ENCODE measurements at regions not wholly inside any gene's neighbourhood (a gene's known extent, or its start where the extent isn't known, plus 50 kb on each side); places are given as distances from the start of the nearest gene placed in this dataset.
A peak's percentile ranks its signal among the peaks of the same experiment; 100 is the strongest.

- Histone ChIP-seq H3K4me3 (ENCODE audit: low read length) (no peak overlapping the region), H3K9ac (ENCODE audit: low read length) (no peak overlapping the region), H3K4me2 (ENCODE audit: low read depth, low read length, poor library complexity, severe bottlenecking) (no peak overlapping the region), H3K36me3 (ENCODE audit: insufficient read depth, low read length) (no peaks in the 10 kb centered on the region), H3K27ac (ENCODE audit: low read length) (no peak overlapping the region), H3K9me3 (ENCODE audit: low read length) (no peaks in the 10 kb centered on the region), H2AFZ (ENCODE audit: low read length) (no peak overlapping the region), H3K79me2 (ENCODE audit: low read length) (no peaks in the 10 kb centered on the region), H4K20me1 (ENCODE audit: insufficient read depth, low read depth, low read length) (no peaks in the 10 kb centered on the region), H3K27me3 (ENCODE audit: low read length) (0 out of 2 replicates have a peak, but pooled peaks cover 4% of the 10 kb centered on the region), H3K4me1 (ENCODE audit: low read length) (peaks cover 3% of the 10 kb centered on the region; the same call in 1 of the 2 replicates), H3K9me2 (replicated peaks; ENCODE audit: insufficient read depth, low read length) (no peaks in the 10 kb centered on the region)
- DNase-seq = no peak
These were observed 300.6 kb downstream of the TLE3 start for GRCh38 chr15:69797051-69797595.

- Histone ChIP-seq H3K36me3 (ENCODE audit: insufficient read depth, low read length) (no peaks in the 10 kb centered on the region), H2AFZ (ENCODE audit: low read length) (no peak overlapping the region), H3K9me2 (replicated peaks; ENCODE audit: insufficient read depth, low read length) (no peaks in the 10 kb centered on the region), H3K9ac (ENCODE audit: low read length) (no peak overlapping the region), H3K9me3 (ENCODE audit: low read length) (no peaks in the 10 kb centered on the region), H3K4me1 (ENCODE audit: low read length) (peaks cover 8% of the 10 kb centered on the region), H3K4me3 (ENCODE audit: low read length) (no peak overlapping the region), H3K79me2 (ENCODE audit: low read length) (no peaks in the 10 kb centered on the region), H3K4me2 (ENCODE audit: low read depth, low read length, poor library complexity, severe bottlenecking) (no peak overlapping the region), H3K27me3 (ENCODE audit: low read length) (0 out of 2 replicates have a peak, but pooled peaks cover under 1% of the 10 kb centered on the region), H3K27ac (ENCODE audit: low read length) (no peak overlapping the region), H4K20me1 (ENCODE audit: insufficient read depth, low read depth, low read length) (no peaks in the 10 kb centered on the region)
- DNase-seq = no peak
These were observed 300.1 kb downstream of the TLE3 start for GRCh38 chr15:69797615-69798014.

GRCh38 chr15:69798481-69799250 lies 299.1 kb downstream of the TLE3 start:
- H3K9ac ChIP-seq (ENCODE audit: low read length) = no peak overlapping the region
- H3K4me2 ChIP-seq (ENCODE audit: low read depth, low read length, poor library complexity, severe bottlenecking) = no peak overlapping the region
- no peak overlapping the region for H3K4me3 ChIP-seq (ENCODE audit: low read length)
- no peaks in the 10 kb centered on the region for H3K79me2 ChIP-seq (ENCODE audit: low read length)
- no peak overlapping the region for H2AFZ ChIP-seq (ENCODE audit: low read length)
- no peaks in the 10 kb centered on the region for H3K36me3 ChIP-seq (ENCODE audit: insufficient read depth, low read length)
- peaks cover 12% of the 10 kb centered on the region for H3K4me1 ChIP-seq (ENCODE audit: low read length)
- DNase-seq = no peak
- H3K27me3 ChIP-seq (ENCODE audit: low read length) = no peaks in the 10 kb centered on the region
- no peaks in the 10 kb centered on the region for H3K9me2 ChIP-seq (replicated peaks; ENCODE audit: insufficient read depth, low read length)
- no peak overlapping the region for H3K27ac ChIP-seq (ENCODE audit: low read length)
- no peaks in the 10 kb centered on the region for H3K9me3 ChIP-seq (ENCODE audit: low read length)
- no peaks in the 10 kb centered on the region for H4K20me1 ChIP-seq (ENCODE audit: insufficient read depth, low read depth, low read length)

- DNase-seq = no peak
- no peak overlapping the region for H2AFZ ChIP-seq (ENCODE audit: low read length)
- H3K27ac ChIP-seq (ENCODE audit: low read length) = no peak overlapping the region
These were observed 296.6 kb downstream of the TLE3 start for GRCh38 chr15:69801144-69801543.

GRCh38 chr15:69802432-69802831 lies 295.3 kb downstream of the TLE3 start:
- Histone ChIP-seq H3K36me3 (ENCODE audit: insufficient read depth, low read length) (no peaks in the 10 kb centered on the region), H2AFZ (ENCODE audit: low read length) (peak overlapping the region; percentile 79), H3K27ac (ENCODE audit: low read length) (no peak overlapping the region), H3K4me3 (ENCODE audit: low read length) (no peak overlapping the region), H3K79me2 (ENCODE audit: low read length) (no peaks in the 10 kb centered on the region), H3K9me2 (replicated peaks; ENCODE audit: insufficient read depth, low read length) (no peaks in the 10 kb centered on the region), H3K4me2 (ENCODE audit: low read depth, low read length, poor library complexity, severe bottlenecking) (no peak overlapping the region), H3K27me3 (ENCODE audit: low read length) (no peaks in the 10 kb centered on the region), H3K4me1 (ENCODE audit: low read length) (peaks cover 12% of the 10 kb centered on the region), H3K9ac (ENCODE audit: low read length) (no peak overlapping the region), H4K20me1 (ENCODE audit: insufficient read depth, low read depth, low read length) (no peaks in the 10 kb centered on the region), H3K9me3 (ENCODE audit: low read length) (no peaks in the 10 kb centered on the region)
- no peak for DNase-seq

More at GRCh38 chr15:69801144-69801543, 296.6 kb downstream of the TLE3 start:
- H3K79me2 ChIP-seq (ENCODE audit: low read length) = no peaks in the 10 kb centered on the region
- peaks cover 12% of the 10 kb centered on the region for H3K4me1 ChIP-seq (ENCODE audit: low read length)
- H3K9ac ChIP-seq (ENCODE audit: low read length) = no peak overlapping the region
- no peaks in the 10 kb centered on the region for H3K9me3 ChIP-seq (ENCODE audit: low read length)
- no peak overlapping the region for H3K4me3 ChIP-seq (ENCODE audit: low read length)
- H4K20me1 ChIP-seq (ENCODE audit: insufficient read depth, low read depth, low read length) = no peaks in the 10 kb centered on the region
- H3K9me2 ChIP-seq (replicated peaks; ENCODE audit: insufficient read depth, low read length) = no peaks in the 10 kb centered on the region
- H3K27me3 ChIP-seq (ENCODE audit: low read length) = no peaks in the 10 kb centered on the region
- no peaks in the 10 kb centered on the region for H3K36me3 ChIP-seq (ENCODE audit: insufficient read depth, low read length)
- H3K4me2 ChIP-seq (ENCODE audit: low read depth, low read length, poor library complexity, severe bottlenecking) = no peak overlapping the region

GRCh38 chr15:69804786-69805185 lies 292.9 kb downstream of the TLE3 start:
- Histone ChIP-seq H3K9me3 (ENCODE audit: low read length) (no peaks in the 10 kb centered on the region), H3K9ac (ENCODE audit: low read length) (no peak overlapping the region), H4K20me1 (ENCODE audit: insufficient read depth, low read depth, low read length) (no peaks in the 10 kb centered on the region), H3K4me2 (ENCODE audit: low read depth, low read length, poor library complexity, severe bottlenecking) (no peak overlapping the region), H3K79me2 (ENCODE audit: low read length) (no peaks in the 10 kb centered on the region), H3K4me1 (ENCODE audit: low read length) (peaks cover 12% of the 10 kb centered on the region), H3K4me3 (ENCODE audit: low read length) (no peak overlapping the region), H3K27me3 (ENCODE audit: low read length) (no peaks in the 10 kb centered on the region), H2AFZ (ENCODE audit: low read length) (no peak overlapping the region), H3K9me2 (replicated peaks; ENCODE audit: insufficient read depth, low read length) (no peaks in the 10 kb centered on the region), H3K27ac (ENCODE audit: low read length) (no peak overlapping the region), H3K36me3 (ENCODE audit: insufficient read depth, low read length) (no peaks in the 10 kb centered on the region)
- DNase-seq = no peak

- DNase-seq = no peak
- Histone ChIP-seq H3K4me2 (ENCODE audit: low read depth, low read length, poor library complexity, severe bottlenecking) (no peak overlapping the region), H3K9ac (ENCODE audit: low read length) (no peak overlapping the region), H3K27me3 (ENCODE audit: low read length) (no peaks in the 10 kb centered on the region), H3K9me3 (ENCODE audit: low read length) (no peaks in the 10 kb centered on the region), H3K36me3 (ENCODE audit: insufficient read depth, low read length) (no peaks in the 10 kb centered on the region), H3K4me1 (ENCODE audit: low read length) (peaks cover 12% of the 10 kb centered on the region), H4K20me1 (ENCODE audit: insufficient read depth, low read depth, low read length) (no peaks in the 10 kb centered on the region), H3K27ac (ENCODE audit: low read length) (no peak overlapping the region), H3K4me3 (ENCODE audit: low read length) (no peak overlapping the region), H3K9me2 (replicated peaks; ENCODE audit: insufficient read depth, low read length) (no peaks in the 10 kb centered on the region), H2AFZ (ENCODE audit: low read length) (no peak overlapping the region), H3K79me2 (ENCODE audit: low read length) (no peaks in the 10 kb centered on the region)
These were observed 292.3 kb downstream of the TLE3 start for GRCh38 chr15:69805248-69805953.

GRCh38 chr15:69806287-69806915 lies 291.3 kb downstream of the TLE3 start:
- Histone ChIP-seq H2AFZ (ENCODE audit: low read length) (no peak overlapping the region), H3K9me3 (ENCODE audit: low read length) (no peaks in the 10 kb centered on the region), H3K9ac (ENCODE audit: low read length) (no peak overlapping the region), H3K79me2 (ENCODE audit: low read length) (no peaks in the 10 kb centered on the region), H3K27me3 (ENCODE audit: low read length) (no peaks in the 10 kb centered on the region), H4K20me1 (ENCODE audit: insufficient read depth, low read depth, low read length) (no peaks in the 10 kb centered on the region), H3K4me2 (ENCODE audit: low read depth, low read length, poor library complexity, severe bottlenecking) (no peak overlapping the region), H3K4me3 (ENCODE audit: low read length) (no peak overlapping the region), H3K36me3 (ENCODE audit: insufficient read depth, low read length) (no peaks in the 10 kb centered on the region), H3K27ac (ENCODE audit: low read length) (no peak overlapping the region), H3K4me1 (ENCODE audit: low read length) (peaks cover 14% of the 10 kb centered on the region), H3K9me2 (replicated peaks; ENCODE audit: insufficient read depth, low read length) (no peaks in the 10 kb centered on the region)
- no peak for DNase-seq

Data from Karpas-422 (cell line).